Mesendoderm (in vitro differentiated cells): ENCODE measurements at regions not wholly inside any gene's neighbourhood (a gene's known extent, or its start where the extent isn't known, plus 50 kb on each side); places are given as distances from the start of the nearest gene placed in this dataset.

Source experiments
- DNase-seq: peaks from one replicate; pipeline ENCODE4 v3.0.0; 2013
- H2AK5ac ChIP-seq: 2 replicates; pipeline ENCODE4 v1.6.1; 2013; ENCODE audit warnings: low read length, inconsistent platforms
- H2BK120ac ChIP-seq: 2 replicates; pipeline ENCODE4 v1.6.1; 2013; ENCODE audit warnings: low read depth, mild to moderate bottlenecking, low read length, moderate library complexity, mixed read lengths
- H2BK15ac ChIP-seq: replicated peaks from 2 replicates; pipeline ENCODE4 v1.6.1; 2013; ENCODE audit warnings: low read depth, mild to moderate bottlenecking, moderate library complexity
- H2BK5ac ChIP-seq: 2 replicates; pipeline ENCODE4 v1.6.1; 2013; ENCODE audit warnings: low read length, inconsistent platforms
- H3K18ac ChIP-seq: 2 replicates; pipeline ENCODE4 v1.6.1; 2013; ENCODE audit warnings: mild to moderate bottlenecking, low read length, mixed read lengths
- H3K23ac ChIP-seq: one replicate; pipeline ENCODE4 v1.6.1; 2013; ENCODE audit warnings: low read length
- H3K27ac ChIP-seq: 2 replicates; pipeline ENCODE4 v1.5.1; 2013; ENCODE audit warnings: low read depth, mild to moderate bottlenecking, inconsistent platforms, low read length, moderate library complexity
- H3K27me3 ChIP-seq: 2 replicates; pipeline ENCODE4 v1.6.1; 2013; ENCODE audit warnings: low read length, control low read depth, mild to moderate bottlenecking, inconsistent platforms; ENCODE audit not compliant: insufficient read depth, poor library complexity
- H3K36me3 ChIP-seq: 2 replicates; pipeline ENCODE4 v1.6.1; 2013; ENCODE audit warnings: low read length, inconsistent platforms; ENCODE audit not compliant: control insufficient read depth, insufficient read depth
- H3K4ac ChIP-seq: one replicate; pipeline ENCODE4 v1.6.1; 2013; ENCODE audit warnings: low read depth, mild to moderate bottlenecking, low read length, moderate library complexity
- H3K4me1 ChIP-seq: 2 replicates; pipeline ENCODE4 v1.6.1; 2013; ENCODE audit warnings: low read depth, low read length, inconsistent platforms; ENCODE audit not compliant: control insufficient read depth
- H3K4me2 ChIP-seq: 2 replicates; pipeline ENCODE4 v1.6.1; 2013; ENCODE audit warnings: low read length
- H3K4me3 ChIP-seq: 2 replicates; pipeline ENCODE4 v1.5.1; 2013; ENCODE audit warnings: mild to moderate bottlenecking, low read length
- H3K56ac ChIP-seq: one replicate; pipeline ENCODE4 v1.6.1; 2013; ENCODE audit warnings: low read length
- H3K79me1 ChIP-seq: 2 replicates; pipeline ENCODE4 v1.6.1; 2013; ENCODE audit warnings: low read length, inconsistent platforms
- H3K79me2 ChIP-seq: 2 replicates; pipeline ENCODE4 v1.6.1; 2013; ENCODE audit warnings: mild to moderate bottlenecking, low read length; ENCODE audit not compliant: control insufficient read depth, insufficient read depth
- H3K9ac ChIP-seq: 2 replicates; pipeline ENCODE4 v1.6.1; 2013; ENCODE audit warnings: low read length, inconsistent platforms
- H4K5ac ChIP-seq: one replicate; pipeline ENCODE4 v1.6.1; 2013; ENCODE audit warnings: low read length
- H4K8ac ChIP-seq: one replicate; pipeline ENCODE4 v1.6.1; 2013; ENCODE audit warnings: low read depth, mild to moderate bottlenecking, control low read depth, low read length, moderate library complexity
- WGBS: extraction: QIAGEN DNeasy Blood & Tissue Kit; methylation state at CpG from one replicate; pipeline ENCODE4 v1.1.7; 2013; ENCODE audit warnings: low lambda C conversion rate, missing lambda C conversion rate; ENCODE audit not compliant: insufficient coverage; ENCODE audit errors: extremely low coverage; 5-methylcytosine and 5-hydroxymethylcytosine counted together

GRCh38 chr13:24071423-24072075 is 89.0 kb upstream of the SPATA13 start:
- Histone ChIP-seq H4K8ac (no peak overlapping the region), H2BK5ac (no peak overlapping the region), H3K79me1 (no peaks in the 10 kb centered on the region), H3K4me3 (no peak overlapping the region), H3K18ac (no peak overlapping the region), H3K27me3 (no peaks in the 10 kb centered on the region), H3K23ac (no peak overlapping the region), H3K27ac (no peak overlapping the region), H4K5ac (no peak overlapping the region), H3K4ac (no peak overlapping the region), H2BK15ac (no peak overlapping the region), H3K79me2 (no peaks in the 10 kb centered on the region), H3K4me2 (no peak overlapping the region), H3K36me3 (no peaks in the 10 kb centered on the region), H3K56ac (no peak overlapping the region), H2BK120ac (no peak overlapping the region), H3K4me1 (no peaks in the 10 kb centered on the region), H2AK5ac (no peak overlapping the region), H3K9ac (no peak overlapping the region)
- no CpG with 5 or more reads among the region's 6 CpGs for WGBS
- DNase-seq = no peak

- WGBS = no CpG with 5 or more reads among the region's 2 CpGs
Measured at GRCh38 chr13:24073657-24074056, 86.9 kb upstream of the SPATA13 start.

GRCh38 chr13:24074678-24075077 is 85.8 kb upstream of the SPATA13 start:
- no peaks in the 10 kb centered on the region for H3K79me1 ChIP-seq
- no peaks in the 10 kb centered on the region for H3K27me3 ChIP-seq
- DNase-seq = no peak
- no peak overlapping the region for H3K9ac ChIP-seq
- H2BK15ac ChIP-seq = no peak overlapping the region
- H3K36me3 ChIP-seq = no peaks in the 10 kb centered on the region
- H3K4me2 ChIP-seq = no peak overlapping the region
- H2AK5ac ChIP-seq = no peak overlapping the region
- H4K8ac ChIP-seq = no peak overlapping the region
- no peak overlapping the region for H4K5ac ChIP-seq
- H3K4ac ChIP-seq = no peak overlapping the region
- H3K27ac ChIP-seq = no peak overlapping the region
- no peak overlapping the region for H3K56ac ChIP-seq
- no peaks in the 10 kb centered on the region for H3K79me2 ChIP-seq
- WGBS = no CpG with 5 or more reads among the region's 2 CpGs
- H3K4me3 ChIP-seq = no peak overlapping the region
- H2BK5ac ChIP-seq = no peak overlapping the region
- H3K23ac ChIP-seq = no peak overlapping the region
- no peak overlapping the region for H2BK120ac ChIP-seq
- no peak overlapping the region for H3K18ac ChIP-seq
- no peaks in the 10 kb centered on the region for H3K4me1 ChIP-seq

More at GRCh38 chr13:24073657-24074056, 86.9 kb upstream of the SPATA13 start:
- H3K9ac ChIP-seq = no peak overlapping the region
- H3K4me3 ChIP-seq = no peak overlapping the region
- no peaks in the 10 kb centered on the region for H3K27me3 ChIP-seq
- H2BK5ac ChIP-seq = no peak overlapping the region
- H3K23ac ChIP-seq = no peak overlapping the region
- no peak overlapping the region for H4K8ac ChIP-seq
- H2BK120ac ChIP-seq = no peak overlapping the region
- DNase-seq = no peak
- H2AK5ac ChIP-seq = no peak overlapping the region
- H3K56ac ChIP-seq = no peak overlapping the region
- no peak overlapping the region for H3K27ac ChIP-seq
- no peaks in the 10 kb centered on the region for H3K4me1 ChIP-seq
- H3K79me1 ChIP-seq = no peaks in the 10 kb centered on the region
- H2BK15ac ChIP-seq = no peak overlapping the region
- no peaks in the 10 kb centered on the region for H3K79me2 ChIP-seq
- H3K4me2 ChIP-seq = no peak overlapping the region
- no peaks in the 10 kb centered on the region for H3K36me3 ChIP-seq
- no peak overlapping the region for H4K5ac ChIP-seq
- H3K4ac ChIP-seq = no peak overlapping the region
- no peak overlapping the region for H3K18ac ChIP-seq

GRCh38 chr13:24075137-24075975 is 85.2 kb upstream of the SPATA13 start:
- WGBS = no CpG with 5 or more reads among the region's 7 CpGs
- no peak overlapping the region for H2BK120ac ChIP-seq
- no peak for DNase-seq
- no peak overlapping the region for H3K4me3 ChIP-seq
- no peak overlapping the region for H4K8ac ChIP-seq
- H3K4me2 ChIP-seq = no peak overlapping the region
- H2BK15ac ChIP-seq = no peak overlapping the region
- H3K27me3 ChIP-seq = no peaks in the 10 kb centered on the region
- H3K79me1 ChIP-seq = no peaks in the 10 kb centered on the region
- H3K4ac ChIP-seq = no peak overlapping the region
- H4K5ac ChIP-seq = no peak overlapping the region
- no peaks in the 10 kb centered on the region for H3K79me2 ChIP-seq
- no peak overlapping the region for H3K23ac ChIP-seq
- H3K56ac ChIP-seq = no peak overlapping the region
- no peaks in the 10 kb centered on the region for H3K4me1 ChIP-seq
- no peak overlapping the region for H3K9ac ChIP-seq
- H3K27ac ChIP-seq = no peak overlapping the region
- H3K36me3 ChIP-seq = no peaks in the 10 kb centered on the region
- no peak overlapping the region for H3K18ac ChIP-seq
- H2AK5ac ChIP-seq = no peak overlapping the region
- H2BK5ac ChIP-seq = no peak overlapping the region

- DNase-seq = no peak
- no peak overlapping the region for H2BK120ac ChIP-seq
- H3K4ac ChIP-seq = no peak overlapping the region
- H3K27ac ChIP-seq = no peak overlapping the region
- no peaks in the 10 kb centered on the region for H3K4me1 ChIP-seq
- no peak overlapping the region for H3K18ac ChIP-seq
- H2AK5ac ChIP-seq = no peak overlapping the region
- no peak overlapping the region for H3K4me2 ChIP-seq
- H3K36me3 ChIP-seq = no peaks in the 10 kb centered on the region
- no peak overlapping the region for H4K8ac ChIP-seq
- no peak overlapping the region for H2BK15ac ChIP-seq
- WGBS = no CpG with 5 or more reads among the region's 3 CpGs
- H3K79me2 ChIP-seq = no peaks in the 10 kb centered on the region
- H4K5ac ChIP-seq = no peak overlapping the region
- H2BK5ac ChIP-seq = no peak overlapping the region
- H3K56ac ChIP-seq = no peak overlapping the region
- no peaks in the 10 kb centered on the region for H3K79me1 ChIP-seq
- H3K9ac ChIP-seq = no peak overlapping the region
- H3K23ac ChIP-seq = no peak overlapping the region
- no peak overlapping the region for H3K4me3 ChIP-seq
- no peaks in the 10 kb centered on the region for H3K27me3 ChIP-seq
Measured at GRCh38 chr13:24076109-24076508, 84.4 kb upstream of the SPATA13 start.
